ENCODE measurements at regions not wholly inside any gene's neighbourhood (a gene's known extent, or its start where the extent isn't known, plus 50 kb on each side); places are given as distances from the start of the nearest gene placed in this dataset.

GRCh38 chr4:126935801-126936200 is 697.0 kb upstream of the INTU start:
- H3K36me3 ChIP-seq (replicated peaks; ENCODE audit: insufficient read depth, low read length) = no peaks in the 10 kb centered on the region
- no peaks in the 10 kb centered on the region for H3K4me1 ChIP-seq (ENCODE audit: low read length)
- H2AFZ ChIP-seq (ENCODE audit: low read length) = no peak overlapping the region
- no peak overlapping the region for H3K9ac ChIP-seq (ENCODE audit: low read length)
- no peaks in the 10 kb centered on the region for H3K9me3 ChIP-seq (replicated peaks; ENCODE audit: insufficient read depth, low read length)
- no peak overlapping the region for H3K4me3 ChIP-seq (ENCODE audit: low read length)
- H3K9me2 ChIP-seq (replicated peaks; ENCODE audit: insufficient read depth, low read length) = no peaks in the 10 kb centered on the region
- no peak for DNase-seq
- no peaks in the 10 kb centered on the region for H4K20me1 ChIP-seq (ENCODE audit: insufficient read depth, low read length)
- H3K27ac ChIP-seq (ENCODE audit: low read length) = no peak overlapping the region
- H3K27me3 ChIP-seq (replicated peaks; ENCODE audit: insufficient read depth, low read length) = no peaks in the 10 kb centered on the region
- H3K79me2 ChIP-seq (ENCODE audit: low read length) = no peaks in the 10 kb centered on the region
- no peak for TF ChIP-seq EZH2 (optimal IDR thresholded peaks at IDR 0.05; ENCODE audit: low read depth, low read length)
- TF ChIP-seq, protein P1, sequence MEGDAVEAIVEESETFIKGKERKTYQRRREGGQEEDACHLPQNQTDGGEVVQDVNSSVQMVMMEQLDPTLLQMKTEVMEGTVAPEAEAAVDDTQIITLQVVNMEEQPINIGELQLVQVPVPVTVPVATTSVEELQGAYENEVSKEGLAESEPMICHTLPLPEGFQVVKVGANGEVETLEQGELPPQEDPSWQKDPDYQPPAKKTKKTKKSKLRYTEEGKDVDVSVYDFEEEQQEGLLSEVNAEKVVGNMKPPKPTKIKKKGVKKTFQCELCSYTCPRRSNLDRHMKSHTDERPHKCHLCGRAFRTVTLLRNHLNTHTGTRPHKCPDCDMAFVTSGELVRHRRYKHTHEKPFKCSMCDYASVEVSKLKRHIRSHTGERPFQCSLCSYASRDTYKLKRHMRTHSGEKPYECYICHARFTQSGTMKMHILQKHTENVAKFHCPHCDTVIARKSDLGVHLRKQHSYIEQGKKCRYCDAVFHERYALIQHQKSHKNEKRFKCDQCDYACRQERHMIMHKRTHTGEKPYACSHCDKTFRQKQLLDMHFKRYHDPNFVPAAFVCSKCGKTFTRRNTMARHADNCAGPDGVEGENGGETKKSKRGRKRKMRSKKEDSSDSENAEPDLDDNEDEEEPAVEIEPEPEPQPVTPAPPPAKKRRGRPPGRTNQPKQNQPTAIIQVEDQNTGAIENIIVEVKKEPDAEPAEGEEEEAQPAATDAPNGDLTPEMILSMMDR (IDR thresholded peaks at IDR 0.05; ENCODE audit: low read length) = no peak
- no peak for TF ChIP-seq EZH2phosphoT487 (IDR thresholded peaks at IDR 0.05; ENCODE audit: low read length)
- no peak overlapping the region for H3K4me2 ChIP-seq (ENCODE audit: low read depth, low read length)
- H3F3A ChIP-seq (ENCODE audit: insufficient read depth, low read length) = no peaks in the 10 kb centered on the region

- no peak for TF ChIP-seq EZH2 (optimal IDR thresholded peaks at IDR 0.05; ENCODE audit: low read depth, low read length)
- no peaks in the 10 kb centered on the region for H3K4me1 ChIP-seq (ENCODE audit: low read length)
- H3K27ac ChIP-seq (ENCODE audit: low read length) = no peak overlapping the region
- H3F3A ChIP-seq (ENCODE audit: insufficient read depth, low read length) = no peaks in the 10 kb centered on the region
- no peak for DNase-seq
- no peak overlapping the region for H3K4me3 ChIP-seq (ENCODE audit: low read length)
- H4K20me1 ChIP-seq (ENCODE audit: insufficient read depth, low read length) = no peaks in the 10 kb centered on the region
- no peaks in the 10 kb centered on the region for H3K27me3 ChIP-seq (replicated peaks; ENCODE audit: insufficient read depth, low read length)
- no peaks in the 10 kb centered on the region for H3K36me3 ChIP-seq (replicated peaks; ENCODE audit: insufficient read depth, low read length)
- H2AFZ ChIP-seq (ENCODE audit: low read length) = no peak overlapping the region
- no peak overlapping the region for H3K9ac ChIP-seq (ENCODE audit: low read length)
- H3K79me2 ChIP-seq (ENCODE audit: low read length) = no peaks in the 10 kb centered on the region
- no peaks in the 10 kb centered on the region for H3K9me2 ChIP-seq (replicated peaks; ENCODE audit: insufficient read depth, low read length)
- no peaks in the 10 kb centered on the region for H3K9me3 ChIP-seq (replicated peaks; ENCODE audit: insufficient read depth, low read length)
- H3K4me2 ChIP-seq (ENCODE audit: low read depth, low read length) = no peak overlapping the region
Measured at GRCh38 chr4:126937342-126937741, 695.4 kb upstream of the INTU start.

GRCh38 chr4:126937846-126938422 is 694.8 kb upstream of the INTU start:
- H3K9ac ChIP-seq (ENCODE audit: low read length) = no peak overlapping the region
- H4K20me1 ChIP-seq (ENCODE audit: insufficient read depth, low read length) = no peaks in the 10 kb centered on the region
- H3F3A ChIP-seq (ENCODE audit: insufficient read depth, low read length) = no peaks in the 10 kb centered on the region
- DNase-seq = no peak
- H2AFZ ChIP-seq (ENCODE audit: low read length) = no peak overlapping the region
- H3K4me3 ChIP-seq (ENCODE audit: low read length) = no peak overlapping the region
- no peaks in the 10 kb centered on the region for H3K79me2 ChIP-seq (ENCODE audit: low read length)
- H3K36me3 ChIP-seq (replicated peaks; ENCODE audit: insufficient read depth, low read length) = no peaks in the 10 kb centered on the region
- H3K27me3 ChIP-seq (replicated peaks; ENCODE audit: insufficient read depth, low read length) = no peaks in the 10 kb centered on the region
- TF ChIP-seq, protein P1 (IDR thresholded peaks at IDR 0.05; ENCODE audit: low read length) = no peak
- TF ChIP-seq EZH2 (optimal IDR thresholded peaks at IDR 0.05; ENCODE audit: low read depth, low read length) (no peak), EZH2phosphoT487 (IDR thresholded peaks at IDR 0.05; ENCODE audit: low read length) (no peak)
- no peaks in the 10 kb centered on the region for H3K4me1 ChIP-seq (ENCODE audit: low read length)
- no peak overlapping the region for H3K4me2 ChIP-seq (ENCODE audit: low read depth, low read length)
- no peaks in the 10 kb centered on the region for H3K9me2 ChIP-seq (replicated peaks; ENCODE audit: insufficient read depth, low read length)
- no peaks in the 10 kb centered on the region for H3K9me3 ChIP-seq (replicated peaks; ENCODE audit: insufficient read depth, low read length)
- H3K27ac ChIP-seq (ENCODE audit: low read length) = no peak overlapping the region

DNA sequence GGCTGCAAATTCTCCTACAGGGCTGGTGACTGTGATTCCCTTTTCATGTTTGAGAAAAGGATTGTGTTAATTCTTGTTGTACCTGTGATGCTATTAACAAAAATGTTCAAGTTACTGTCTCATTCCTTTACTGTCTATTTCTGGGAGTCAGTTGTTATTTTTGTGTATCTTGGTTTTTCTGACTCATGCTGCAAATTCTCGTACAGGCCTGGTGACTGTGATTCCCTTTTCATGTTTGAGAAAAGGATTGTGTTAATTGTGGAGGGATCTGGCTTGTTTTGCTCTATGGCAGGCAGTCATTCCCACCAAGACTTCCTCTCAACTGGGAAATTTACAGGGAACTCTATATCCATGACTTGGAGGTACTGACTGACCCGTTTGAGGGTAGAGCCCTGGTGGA is 693.4 kb upstream of the INTU start:
- H3K9ac ChIP-seq (ENCODE audit: low read length) = no peak overlapping the region
- H3K9me2 ChIP-seq (replicated peaks; ENCODE audit: insufficient read depth, low read length) = no peaks in the 10 kb centered on the region
- H3K4me1 ChIP-seq (ENCODE audit: low read length) = no peaks in the 10 kb centered on the region
- H2AFZ ChIP-seq (ENCODE audit: low read length) = no peak overlapping the region
- H3K79me2 ChIP-seq (ENCODE audit: low read length) = no peaks in the 10 kb centered on the region
- TF ChIP-seq, protein P1 (IDR thresholded peaks at IDR 0.05; ENCODE audit: low read length) = no peak
- TF ChIP-seq EZH2 (optimal IDR thresholded peaks at IDR 0.05; ENCODE audit: low read depth, low read length) (no peak), EZH2phosphoT487 (IDR thresholded peaks at IDR 0.05; ENCODE audit: low read length) (no peak)
- no peak overlapping the region for H3K4me2 ChIP-seq (ENCODE audit: low read depth, low read length)
- H3K4me3 ChIP-seq (ENCODE audit: low read length) = no peak overlapping the region
- no peaks in the 10 kb centered on the region for H3K36me3 ChIP-seq (replicated peaks; ENCODE audit: insufficient read depth, low read length)
- H4K20me1 ChIP-seq (ENCODE audit: insufficient read depth, low read length) = no peaks in the 10 kb centered on the region
- H3K27me3 ChIP-seq (replicated peaks; ENCODE audit: insufficient read depth, low read length) = no peaks in the 10 kb centered on the region
- H3F3A ChIP-seq (ENCODE audit: insufficient read depth, low read length) = no peaks in the 10 kb centered on the region
- no peaks in the 10 kb centered on the region for H3K9me3 ChIP-seq (replicated peaks; ENCODE audit: insufficient read depth, low read length)
- no peak overlapping the region for H3K27ac ChIP-seq (ENCODE audit: low read length)
- no peak for DNase-seq
